ENCODE measurements at regions not wholly inside any gene's neighbourhood (a gene's known extent, or its start where the extent isn't known, plus 50 kb on each side); places are given as distances from the start of the nearest gene placed in this dataset.

DNA sequence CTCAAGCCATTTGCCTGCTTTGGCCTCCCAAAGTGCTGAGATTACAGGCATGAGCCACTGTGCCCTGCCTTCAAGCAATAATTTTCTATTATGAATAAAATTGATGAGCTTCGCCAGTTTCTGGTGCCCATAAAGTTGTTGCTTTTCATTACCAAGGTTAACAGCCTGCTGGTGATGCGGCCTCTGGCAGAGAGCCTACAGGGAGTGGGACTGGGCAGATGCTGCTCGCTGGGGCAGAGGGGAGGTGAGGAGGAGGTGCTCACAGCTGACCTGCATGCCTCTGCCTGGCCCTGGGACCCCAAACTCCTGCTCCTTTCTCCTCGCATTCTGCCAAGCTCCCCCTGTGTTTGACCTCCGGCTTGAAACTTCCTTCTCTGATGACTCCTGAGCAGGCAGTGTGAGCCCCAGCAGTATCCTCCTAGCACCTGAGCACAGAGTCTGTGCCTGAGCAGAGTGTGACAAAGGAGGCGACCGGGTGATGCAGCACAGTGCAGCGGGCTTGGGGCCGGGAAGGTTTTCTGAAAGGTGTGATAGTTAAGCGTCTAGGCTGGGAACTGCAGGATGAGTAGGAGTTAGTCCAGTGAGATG is 56.1 kb upstream of the B3GAT1 start:
- no peak for TF ChIP-seq ZNF384 (IDR thresholded peaks at IDR 0.05)
- TF ChIP-seq, protein P1, sequence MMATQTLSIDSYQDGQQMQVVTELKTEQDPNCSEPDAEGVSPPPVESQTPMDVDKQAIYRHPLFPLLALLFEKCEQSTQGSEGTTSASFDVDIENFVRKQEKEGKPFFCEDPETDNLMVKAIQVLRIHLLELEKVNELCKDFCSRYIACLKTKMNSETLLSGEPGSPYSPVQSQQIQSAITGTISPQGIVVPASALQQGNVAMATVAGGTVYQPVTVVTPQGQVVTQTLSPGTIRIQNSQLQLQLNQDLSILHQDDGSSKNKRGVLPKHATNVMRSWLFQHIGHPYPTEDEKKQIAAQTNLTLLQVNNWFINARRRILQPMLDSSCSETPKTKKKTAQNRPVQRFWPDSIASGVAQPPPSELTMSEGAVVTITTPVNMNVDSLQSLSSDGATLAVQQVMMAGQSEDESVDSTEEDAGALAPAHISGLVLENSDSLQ (IDR thresholded peaks at IDR 0.05) = no peak
